ENCODE measurements at regions not wholly inside any gene's neighbourhood (a gene's known extent, or its start where the extent isn't known, plus 50 kb on each side); places are given as distances from the start of the nearest gene placed in this dataset.
"Not testable (repeated sequence)": the region's sequence is repeated elsewhere in the genome, so short reads cannot be mapped to it uniquely, and the experiment has no call there.

- DNase-seq = no peak
These were observed 163.3 kb upstream of the WWC1 start for GRCh38 chr5:168128111-168128510.

GRCh38 chr5:168128557-168128956 is 162.9 kb upstream of the WWC1 start:
- no peak for DNase-seq

GRCh38 chr5:168131519-168131918 is 159.9 kb upstream of the WWC1 start:
- no peak for DNase-seq

GRCh38 chr5:168132241-168132641 is 159.2 kb upstream of the WWC1 start:
- no peak for DNase-seq

- DNase-seq = no peak
These were observed 155.5 kb upstream of the WWC1 start for GRCh38 chr5:168135897-168136296.

GRCh38 chr5:168136340-168136739 is 155.1 kb upstream of the WWC1 start:
- no peak for DNase-seq

GRCh38 chr5:168137265-168137664 is 154.2 kb upstream of the WWC1 start:
- DNase-seq = no peak

- DNase-seq = no peak
These were observed 151.2 kb upstream of the WWC1 start for GRCh38 chr5:168140241-168140640.

- DNase-seq = no peak
These were observed 149.0 kb upstream of the WWC1 start for GRCh38 chr5:168142402-168142801.

GRCh38 chr5:168143521-168143920 is 147.9 kb upstream of the WWC1 start:
- not testable (repeated sequence) for DNase-seq

- no peak for DNase-seq
These were observed 144.3 kb upstream of the WWC1 start for GRCh38 chr5:168147106-168147505.

GRCh38 chr5:168147568-168148360 is 143.7 kb upstream of the WWC1 start:
- no peak for DNase-seq

GRCh38 chr5:168151041-168151440 is 140.4 kb upstream of the WWC1 start:
- DNase-seq = no peak

- DNase-seq = no peak
These were observed 138.8 kb upstream of the WWC1 start for GRCh38 chr5:168152660-168153059.

GRCh38 chr5:168153263-168153875 is 138.1 kb upstream of the WWC1 start:
- no peak for DNase-seq

GRCh38 chr5:168153876-168154270 is 137.6 kb upstream of the WWC1 start:
- no peak for DNase-seq

- DNase-seq = no peak
These were observed 135.9 kb upstream of the WWC1 start for GRCh38 chr5:168155585-168155984.

GRCh38 chr5:168156170-168156569 is 135.3 kb upstream of the WWC1 start:
- DNase-seq = no peak

- DNase-seq = no peak
These were observed 134.3 kb upstream of the WWC1 start for GRCh38 chr5:168157141-168157540.

GRCh38 chr5:168159425-168159824 is 132.0 kb upstream of the WWC1 start:
- peak; percentile 38 for DNase-seq

GRCh38 chr5:168162464-168162863 is 129.0 kb upstream of the WWC1 start:
- no peak for DNase-seq

GRCh38 chr5:168163966-168164365 is 127.5 kb upstream of the WWC1 start:
- DNase-seq = no peak

- no peak for DNase-seq
These were observed 126.1 kb upstream of the WWC1 start for GRCh38 chr5:168165221-168165914.

GRCh38 chr5:168165977-168166376 is 125.5 kb upstream of the WWC1 start:
- DNase-seq = no peak

Measured in NCI-H1436 (cell line).